Loucy (cell line): ENCODE measurements at regions not wholly inside any gene's neighbourhood (a gene's known extent, or its start where the extent isn't known, plus 50 kb on each side); places are given as distances from the start of the nearest gene placed in this dataset.

Experiments
- H2AFZ ChIP-seq: fragments of 200-600 bp; sonication (generic); 2 replicates; pipeline ENCODE4 v1.6.0; 2016; ENCODE audit warnings: antibody characterized with exemption, mild to moderate bottlenecking, low read length, moderate library complexity
- H3F3A ChIP-seq: fragments of 200-600 bp; 2 replicates; pipeline ENCODE4 v1.6.0; 2016; ENCODE audit warnings: antibody characterized with exemption, low read depth, mild to moderate bottlenecking
- H3K27me3 ChIP-seq: fragments of 200-600 bp; sonication (generic); 2 replicates; pipeline ENCODE4 v1.6.1; 2014; ENCODE audit warnings: low read length, mild to moderate bottlenecking; ENCODE audit not compliant: insufficient read depth, poor library complexity, severe bottlenecking
- H3K36me3 ChIP-seq: fragments of 200-600 bp; sonication (generic); 2 replicates; pipeline ENCODE4 v1.6.1; 2016; ENCODE audit warnings: low read length; ENCODE audit not compliant: insufficient read depth
- H3K4me1 ChIP-seq: fragments of 200-600 bp; sonication (generic); 2 replicates; pipeline ENCODE4 v1.5.1; 2014; ENCODE audit warnings: low read length, mild to moderate bottlenecking; ENCODE audit not compliant: insufficient read depth, poor library complexity, severe bottlenecking
- H3K4me2 ChIP-seq: fragments of 200-600 bp; sonication (generic); 2 replicates; pipeline ENCODE4 v1.6.0; 2014; ENCODE audit warnings: antibody characterized with exemption, low read length, low read depth, mild to moderate bottlenecking; ENCODE audit not compliant: poor library complexity, severe bottlenecking
- H3K4me3 ChIP-seq: fragments of 200-600 bp; sonication (generic); 2 replicates; pipeline ENCODE4 v1.5.1; 2014; ENCODE audit warnings: low read length, mild to moderate bottlenecking, mixed read lengths; ENCODE audit not compliant: poor library complexity, severe bottlenecking
- H3K79me2 ChIP-seq: fragments of 200-600 bp; sonication (generic); 2 replicates; pipeline ENCODE4 v1.6.1; 2014; ENCODE audit warnings: low read length; ENCODE audit not compliant: insufficient read depth
- H3K9ac ChIP-seq: fragments of 200-600 bp; sonication (generic); 2 replicates; pipeline ENCODE4 v1.6.0; 2014; ENCODE audit warnings: mild to moderate bottlenecking, low read depth, low read length, moderate library complexity; ENCODE audit not compliant: poor library complexity, severe bottlenecking
- H3K9me2 ChIP-seq: fragments of 200-600 bp; sonication (generic); replicated peaks from 2 replicates; pipeline ENCODE4 v1.6.1; 2016; ENCODE audit warnings: low read depth, low read length, mixed read lengths
- H3K9me3 ChIP-seq: fragments of 200-600 bp; sonication (generic); 2 replicates; pipeline ENCODE4 v1.6.1; 2014; ENCODE audit warnings: mild to moderate bottlenecking, antibody characterized with exemption, low read length, low read depth; ENCODE audit not compliant: insufficient read depth
- H4K20me1 ChIP-seq: fragments of 200-600 bp; sonication (generic); 2 replicates; pipeline ENCODE4 v1.6.0; 2014; ENCODE audit warnings: antibody characterized with exemption, low read length, mild to moderate bottlenecking; ENCODE audit not compliant: insufficient read depth, poor library complexity, severe bottlenecking
- EZH2phosphoT487 ChIP-seq: fragments of 200-600 bp; IDR thresholded peaks from 2 replicates; pipeline ENCODE4 v1.6.1; 2018; ENCODE audit warnings: antibody characterized with exemption, mild to moderate bottlenecking, moderate library complexity, borderline replicate concordance
- TF ChIP-seq, protein P1 (sequence below): fragments of 200-600 bp; sonication (generic); conservative IDR thresholded peaks from 2 replicates; pipeline ENCODE4 v1.5.1; 2014; ENCODE audit warnings: mild to moderate bottlenecking, antibody characterized with exemption, low read length

- no peaks in the 10 kb centered on the region for H3K79me2 ChIP-seq
- no peaks in the 10 kb centered on the region for H3K27me3 ChIP-seq
- H3F3A ChIP-seq: no peaks in the 10 kb centered on the region
- H3K4me2 ChIP-seq: peak overlapping the region; percentile 0
- H2AFZ ChIP-seq: peak overlapping the region; percentile 29; the same call in 1 of the 2 replicates
- H3K4me3 ChIP-seq: no peak overlapping the region
- no peaks in the 10 kb centered on the region for H3K9me3 ChIP-seq
- TF ChIP-seq EZH2phosphoT487: no peak
- TF ChIP-seq, protein P1, sequence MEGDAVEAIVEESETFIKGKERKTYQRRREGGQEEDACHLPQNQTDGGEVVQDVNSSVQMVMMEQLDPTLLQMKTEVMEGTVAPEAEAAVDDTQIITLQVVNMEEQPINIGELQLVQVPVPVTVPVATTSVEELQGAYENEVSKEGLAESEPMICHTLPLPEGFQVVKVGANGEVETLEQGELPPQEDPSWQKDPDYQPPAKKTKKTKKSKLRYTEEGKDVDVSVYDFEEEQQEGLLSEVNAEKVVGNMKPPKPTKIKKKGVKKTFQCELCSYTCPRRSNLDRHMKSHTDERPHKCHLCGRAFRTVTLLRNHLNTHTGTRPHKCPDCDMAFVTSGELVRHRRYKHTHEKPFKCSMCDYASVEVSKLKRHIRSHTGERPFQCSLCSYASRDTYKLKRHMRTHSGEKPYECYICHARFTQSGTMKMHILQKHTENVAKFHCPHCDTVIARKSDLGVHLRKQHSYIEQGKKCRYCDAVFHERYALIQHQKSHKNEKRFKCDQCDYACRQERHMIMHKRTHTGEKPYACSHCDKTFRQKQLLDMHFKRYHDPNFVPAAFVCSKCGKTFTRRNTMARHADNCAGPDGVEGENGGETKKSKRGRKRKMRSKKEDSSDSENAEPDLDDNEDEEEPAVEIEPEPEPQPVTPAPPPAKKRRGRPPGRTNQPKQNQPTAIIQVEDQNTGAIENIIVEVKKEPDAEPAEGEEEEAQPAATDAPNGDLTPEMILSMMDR: peak; percentile 56
- no peaks in the 10 kb centered on the region for H3K36me3 ChIP-seq
- H4K20me1 ChIP-seq: no peaks in the 10 kb centered on the region
- no peaks in the 10 kb centered on the region for H3K9me2 ChIP-seq
- H3K4me1 ChIP-seq: no peaks in the 10 kb centered on the region
- H3K9ac ChIP-seq: no peak overlapping the region
Measured at GRCh38 chr2:237022533-237022932, 63.2 kb upstream of the COPS8 start.

GRCh38 chr2:237024255-237024654 lies 61.4 kb upstream of the COPS8 start:
- H3K27me3 ChIP-seq: no peaks in the 10 kb centered on the region
- no peak overlapping the region for H2AFZ ChIP-seq
- no peak overlapping the region for H3K9ac ChIP-seq
- no peaks in the 10 kb centered on the region for H3K4me1 ChIP-seq
- no peaks in the 10 kb centered on the region for H3K9me3 ChIP-seq
- no peak for TF ChIP-seq EZH2phosphoT487
- TF ChIP-seq, protein P1: no peak
- H3F3A ChIP-seq: no peaks in the 10 kb centered on the region
- H3K4me2 ChIP-seq: no peak overlapping the region
- no peaks in the 10 kb centered on the region for H3K9me2 ChIP-seq
- H4K20me1 ChIP-seq: no peaks in the 10 kb centered on the region
- no peaks in the 10 kb centered on the region for H3K79me2 ChIP-seq
- H3K4me3 ChIP-seq: no peak overlapping the region
- no peaks in the 10 kb centered on the region for H3K36me3 ChIP-seq

- no peak for TF ChIP-seq EZH2phosphoT487
- TF ChIP-seq, protein P1: no peak
- no peak overlapping the region for H3K9ac ChIP-seq
- H4K20me1 ChIP-seq: no peaks in the 10 kb centered on the region
- no peaks in the 10 kb centered on the region for H3K79me2 ChIP-seq
- H3K4me1 ChIP-seq: no peaks in the 10 kb centered on the region
- no peak overlapping the region for H3K4me2 ChIP-seq
- H3K9me3 ChIP-seq: no peaks in the 10 kb centered on the region
- H3K27me3 ChIP-seq: no peaks in the 10 kb centered on the region
- no peaks in the 10 kb centered on the region for H3K36me3 ChIP-seq
- H3K4me3 ChIP-seq: no peak overlapping the region
- H3F3A ChIP-seq: no peaks in the 10 kb centered on the region
- no peaks in the 10 kb centered on the region for H3K9me2 ChIP-seq
- H2AFZ ChIP-seq: no peak overlapping the region
Measured at GRCh38 chr2:237025090-237025865, 60.4 kb upstream of the COPS8 start.
